Body of pancreas (tissue), 4 donors: ENCODE measurements at regions not wholly inside any gene's neighbourhood (a gene's known extent, or its start where the extent isn't known, plus 50 kb on each side); places are given as distances from the start of the nearest gene placed in this dataset.

ENCODE experiments used
- CTCF ChIP-seq, 7 experiments: fragments of 450-650 bp in 4 of 7; fragments of 200-600 bp in 3 of 7; sonication (generic) in 3 of 7; IDR thresholded peaks; one replicate each; pipeline ENCODE4 v1.5.1; 2016 to 2019; ENCODE audit warnings: antibody characterized with exemption in 7 of 7
- POLR2A ChIP-seq, 3 donors: fragments of 450-650 bp; IDR thresholded peaks; one replicate each; pipeline ENCODE4 v1.6.1; 2016; ENCODE audit warnings: antibody characterized with exemption in 3 of 3, mild to moderate bottlenecking in 2 of 3

- TF ChIP-seq POLR2A (IDR thresholded peaks at IDR 0.05) = no peak
- TF ChIP-seq CTCF (IDR thresholded peaks at IDR 0.05) = no peak
Observed at GRCh38 chr6:164108092-164108491, 693.6 kb downstream of the QKI start.
